Activated naive CD4-positive, alpha-beta T cell treated with anti-CD3 and anti-CD28 coated beads, Interleukin-2, amount 50 U/mL, for 72 hours (primary cell): ENCODE measurements at regions not wholly inside any gene's neighbourhood (a gene's known extent, or its start where the extent isn't known, plus 50 kb on each side); places are given as distances from the start of the nearest gene placed in this dataset.

Source experiments
- ATAC-seq, 2 donors: fragments of 150-1000 bp; cut with Tn5 transposase; 2 replicates each; pipeline ENCODE4 v1.10.0; 2021; ENCODE audit warnings: mild to moderate bottlenecking in 2 of 2, moderate library complexity in 2 of 2
- DNase-seq, 2 donors: peaks; one replicate each; pipeline ENCODE4 v3.0.0; 2021 to 2022; ENCODE audit warnings: low spot score in 2 of 2
- H3K27ac Mint-ChIP-seq, 2 donors: one replicate each; pipeline ENCODE4 v1.8.0; 2022; ENCODE audit warnings: mild to moderate bottlenecking in 2 of 2, mixed read lengths in 2 of 2
- H3K36me3 Mint-ChIP-seq, 2 donors: one replicate each; pipeline ENCODE4 v1.8.0; 2022; ENCODE audit warnings: mixed read lengths in 2 of 2
- H3K9me3 Mint-ChIP-seq, 2 donors: one replicate each; pipeline ENCODE4 v1.8.0; 2022; ENCODE audit warnings: mixed read lengths in 2 of 2

DNA sequence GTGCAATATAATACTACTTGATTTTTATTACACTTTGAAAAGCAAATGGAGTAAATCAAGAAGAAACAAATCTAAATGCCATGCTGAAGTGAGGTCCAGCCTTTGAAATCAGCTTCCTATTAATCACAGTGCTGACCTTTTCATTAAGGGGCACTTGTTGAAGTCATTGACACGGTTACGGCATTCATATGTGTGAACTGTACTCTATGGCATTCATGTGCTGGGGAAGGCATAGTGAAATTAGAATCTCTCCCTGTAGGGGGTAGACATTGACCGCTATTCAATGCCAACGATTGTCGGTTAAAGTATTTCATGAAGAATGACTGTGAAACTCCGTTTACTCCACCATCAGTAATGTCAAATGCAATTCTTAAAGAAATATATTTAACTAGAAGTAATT lies 296.1 kb upstream of the SEMA3A start:
- ATAC-seq (no peak), DNase-seq (no peak)
- no peak overlapping the region for H3K27ac Mint-ChIP-seq
- no peaks in the 10 kb centered on the region for H3K36me3 Mint-ChIP-seq
- no peaks in the 10 kb centered on the region for H3K9me3 Mint-ChIP-seq

GRCh38 chr7:84484502-84485079 lies 290.0 kb upstream of the SEMA3A start:
- DNase-seq (no peak), ATAC-seq (no peak)
- no peak overlapping the region for H3K27ac Mint-ChIP-seq
- H3K36me3 Mint-ChIP-seq, result no peaks in the 10 kb centered on the region
- H3K9me3 Mint-ChIP-seq, result no peaks in the 10 kb centered on the region

DNA sequence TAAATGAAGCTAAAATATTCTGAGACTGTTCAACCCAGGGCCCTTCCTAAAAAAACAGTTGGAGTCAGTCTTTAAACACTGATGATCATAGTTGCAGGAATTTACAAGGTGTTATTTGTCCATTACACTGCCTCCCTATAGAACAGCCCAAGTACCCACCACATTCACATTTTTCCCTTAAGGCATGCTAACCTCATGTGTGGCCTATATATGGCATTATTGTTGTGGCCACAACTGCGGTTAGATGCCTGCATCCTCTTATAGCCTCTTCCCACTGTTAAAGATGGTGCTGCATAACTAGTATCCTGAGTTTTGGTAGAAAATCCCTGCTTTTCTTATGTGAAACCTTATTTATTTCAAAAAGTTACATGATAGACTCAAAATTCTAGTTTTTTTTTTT lies 287.9 kb upstream of the SEMA3A start:
- ATAC-seq, result no peak
- Mint-ChIP-seq H3K9me3 (no peaks in the 10 kb centered on the region), H3K27ac (no peak overlapping the region), H3K36me3 (no peaks in the 10 kb centered on the region)
- no peak for DNase-seq

DNA sequence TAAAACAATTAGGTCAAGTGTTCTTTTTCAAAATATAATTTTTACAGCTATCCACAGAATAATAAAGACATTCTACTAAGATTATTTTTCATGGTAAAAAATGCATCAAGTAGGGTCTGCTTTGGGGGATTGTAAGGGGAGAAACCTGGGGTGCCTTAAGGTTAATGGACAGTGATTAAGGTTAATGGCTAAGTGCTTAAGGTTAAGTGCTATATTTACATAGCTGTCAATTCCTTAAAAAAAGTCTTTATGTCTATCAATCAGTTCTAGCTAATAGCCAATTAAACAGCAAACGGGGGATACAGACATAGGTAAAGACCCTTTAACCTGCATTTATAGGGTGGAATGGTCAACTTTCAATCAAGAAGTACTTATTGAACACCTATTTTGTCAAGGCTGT lies 284.5 kb upstream of the SEMA3A start:
- H3K9me3 Mint-ChIP-seq, result no peaks in the 10 kb centered on the region
- no peaks in the 10 kb centered on the region for H3K36me3 Mint-ChIP-seq
- ATAC-seq, result no peak
- DNase-seq, result no peak
- no peak overlapping the region for H3K27ac Mint-ChIP-seq

DNA sequence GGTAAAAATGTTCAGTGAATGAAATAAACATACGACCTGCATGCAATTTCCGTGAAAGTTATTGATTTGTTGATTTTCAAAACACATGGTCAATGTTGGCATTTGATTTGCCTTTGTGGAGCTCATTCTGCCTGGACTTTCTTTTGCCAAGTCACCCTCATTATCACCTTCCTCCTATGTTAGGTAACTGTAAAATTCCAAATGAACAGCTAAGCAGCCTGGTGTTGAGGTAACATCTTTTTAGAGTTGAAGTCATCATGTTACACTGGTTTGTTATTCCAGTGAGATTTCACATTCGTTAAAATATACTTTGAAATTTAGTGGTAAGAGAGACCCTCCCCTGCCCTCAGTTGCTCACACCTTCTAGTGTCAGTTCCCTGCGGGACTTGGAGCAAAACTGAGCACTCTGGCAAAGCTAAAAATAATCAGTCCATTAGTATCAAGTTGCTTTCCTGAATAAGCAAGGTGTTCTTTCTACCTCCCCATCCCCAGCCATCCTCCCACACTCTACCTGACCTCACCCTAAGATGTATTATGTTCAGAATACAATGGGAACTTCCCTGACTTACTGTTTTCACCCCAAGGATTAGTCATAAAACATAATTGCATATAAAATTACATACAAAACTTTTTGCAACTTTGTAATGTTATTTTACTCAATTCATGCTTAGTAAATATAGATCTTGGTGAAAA lies 283.3 kb upstream of the SEMA3A start:
- ATAC-seq, result no peak
- DNase-seq, result no peak
- Mint-ChIP-seq H3K9me3 (no peaks in the 10 kb centered on the region), H3K36me3 (no peaks in the 10 kb centered on the region), H3K27ac (no peak overlapping the region)

- Mint-ChIP-seq H3K36me3 (no peaks in the 10 kb centered on the region), H3K9me3 (no peaks in the 10 kb centered on the region), H3K27ac (no peak overlapping the region)
- no peak for DNase-seq
- no peak for ATAC-seq
These were observed 279.8 kb upstream of the SEMA3A start for GRCh38 chr7:84474436-84474835.

- H3K36me3 Mint-ChIP-seq, result no peaks in the 10 kb centered on the region
- DNase-seq, result no peak
- no peaks in the 10 kb centered on the region for H3K9me3 Mint-ChIP-seq
- ATAC-seq, result no peak
- H3K27ac Mint-ChIP-seq, result no peak overlapping the region
These were observed 277.0 kb upstream of the SEMA3A start for GRCh38 chr7:84471576-84471975.

DNA sequence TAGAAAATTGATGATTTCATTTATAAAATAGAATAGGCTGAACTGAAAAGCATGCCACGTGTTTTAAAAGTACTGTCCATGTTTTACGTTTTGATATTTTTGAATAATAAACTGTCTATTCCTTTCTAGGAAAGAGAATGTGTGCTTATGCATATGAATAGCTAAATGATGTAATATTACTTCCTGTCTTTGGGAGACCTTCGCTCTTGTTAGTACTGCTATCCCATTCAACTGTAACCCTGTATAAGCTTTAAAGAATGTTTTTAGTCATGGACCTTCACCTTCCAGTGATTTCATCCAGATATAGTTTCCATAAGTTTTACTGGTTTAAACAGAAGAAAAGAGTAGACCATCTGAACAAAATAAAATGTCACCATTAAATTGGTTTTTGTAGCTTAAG lies 274.4 kb upstream of the SEMA3A start:
- Mint-ChIP-seq H3K27ac (no peak overlapping the region), H3K9me3 (no peaks in the 10 kb centered on the region), H3K36me3 (no peaks in the 10 kb centered on the region)
- no peak for ATAC-seq
- DNase-seq, result no peak

- H3K36me3 Mint-ChIP-seq, result no peaks in the 10 kb centered on the region
- no peak for ATAC-seq
- no peaks in the 10 kb centered on the region for H3K9me3 Mint-ChIP-seq
- no peak overlapping the region for H3K27ac Mint-ChIP-seq
- no peak for DNase-seq
These were observed 267.7 kb upstream of the SEMA3A start for GRCh38 chr7:84462259-84462658.

GRCh38 chr7:84461093-84461492 lies 266.5 kb upstream of the SEMA3A start:
- Mint-ChIP-seq H3K36me3 (no peaks in the 10 kb centered on the region), H3K27ac (no peak overlapping the region), H3K9me3 (no peaks in the 10 kb centered on the region)
- no peak for DNase-seq
- no peak for ATAC-seq

- H3K36me3 Mint-ChIP-seq, result no peaks in the 10 kb centered on the region
- ATAC-seq (no peak), DNase-seq (no peak)
- no peak overlapping the region for H3K27ac Mint-ChIP-seq
- H3K9me3 Mint-ChIP-seq, result no peaks in the 10 kb centered on the region
These were observed 261.2 kb upstream of the SEMA3A start for GRCh38 chr7:84455788-84456187.

DNA sequence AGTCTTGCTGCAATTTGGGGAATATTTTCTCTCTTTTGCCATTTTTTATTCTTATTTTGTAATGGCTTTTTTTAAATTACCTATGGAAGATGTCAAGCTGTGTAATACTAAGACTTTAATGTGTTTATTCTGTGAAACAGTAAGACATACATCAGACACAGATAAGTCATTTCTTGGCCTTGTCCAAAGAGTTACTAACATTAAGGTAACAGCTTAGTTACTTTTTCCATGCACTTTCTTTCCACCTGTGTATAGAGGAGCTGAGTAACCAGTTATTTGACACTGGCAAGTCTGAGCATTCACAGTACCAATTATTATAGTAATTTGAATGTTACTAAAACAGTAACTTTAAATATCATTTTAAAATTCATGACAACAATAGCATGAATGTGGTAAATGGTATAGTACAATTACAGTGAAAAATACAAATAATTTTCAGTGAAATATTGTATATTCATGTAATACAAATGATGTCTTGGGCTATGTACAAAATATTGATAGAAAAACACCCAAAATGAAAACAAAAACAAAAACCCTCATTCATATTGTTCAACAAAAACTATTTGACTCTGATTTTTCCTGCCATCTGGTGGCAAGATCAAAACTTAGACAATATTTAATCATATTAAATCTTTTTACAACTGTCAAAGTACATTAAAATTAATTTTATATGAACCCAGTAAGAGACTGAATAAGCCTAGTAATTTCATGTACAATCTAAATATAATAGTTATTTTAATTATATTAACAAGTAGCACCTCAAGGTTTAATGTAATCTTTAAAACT lies 259.8 kb upstream of the SEMA3A start:
- no peaks in the 10 kb centered on the region for H3K9me3 Mint-ChIP-seq
- DNase-seq (no peak), ATAC-seq (peak in 1 of 2 donors; percentile 58)
- no peak overlapping the region for H3K27ac Mint-ChIP-seq
- no peaks in the 10 kb centered on the region for H3K36me3 Mint-ChIP-seq

DNA sequence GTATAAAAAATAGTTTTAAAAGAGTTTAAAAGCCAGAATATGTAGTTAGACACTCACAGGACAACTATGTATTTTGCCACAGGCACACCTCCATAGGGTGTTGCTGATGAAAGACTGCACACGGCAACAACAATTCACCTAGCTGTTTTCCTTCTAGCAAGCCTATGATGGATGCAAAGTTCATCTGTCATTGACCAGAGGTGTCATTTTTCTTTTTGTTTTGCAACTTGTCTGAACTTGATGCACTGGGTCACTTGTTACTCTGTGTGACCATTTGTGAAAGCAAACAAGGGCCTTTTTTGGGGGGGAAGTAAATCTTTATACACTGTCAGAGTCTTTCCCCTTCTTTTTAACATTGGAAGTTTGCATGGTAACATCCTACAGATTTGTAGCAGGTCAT lies 258.0 kb upstream of the SEMA3A start:
- Mint-ChIP-seq H3K9me3 (no peaks in the 10 kb centered on the region), H3K27ac (no peak overlapping the region), H3K36me3 (no peaks in the 10 kb centered on the region)
- DNase-seq, result no peak
- no peak for ATAC-seq

DNA sequence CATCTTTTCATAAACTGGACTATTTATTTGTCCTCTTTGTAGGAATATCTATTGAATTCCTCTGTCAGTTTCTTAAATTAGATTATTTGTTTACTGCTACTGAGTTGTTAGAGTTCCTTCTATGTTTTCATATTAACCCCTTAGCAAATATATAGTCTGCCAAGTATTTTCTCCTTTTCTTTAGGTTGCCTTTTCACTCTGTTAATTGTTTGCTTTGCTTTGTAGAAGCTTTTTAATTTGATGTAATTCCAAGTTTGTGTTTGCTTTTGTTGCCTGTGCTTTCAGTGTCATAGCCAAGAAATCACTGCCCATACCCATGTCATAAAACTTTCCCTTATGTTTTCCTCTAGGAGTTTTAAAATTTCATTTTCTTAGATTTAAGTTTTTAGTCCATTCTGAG lies 256.2 kb upstream of the SEMA3A start:
- no peaks in the 10 kb centered on the region for H3K36me3 Mint-ChIP-seq

DNA sequence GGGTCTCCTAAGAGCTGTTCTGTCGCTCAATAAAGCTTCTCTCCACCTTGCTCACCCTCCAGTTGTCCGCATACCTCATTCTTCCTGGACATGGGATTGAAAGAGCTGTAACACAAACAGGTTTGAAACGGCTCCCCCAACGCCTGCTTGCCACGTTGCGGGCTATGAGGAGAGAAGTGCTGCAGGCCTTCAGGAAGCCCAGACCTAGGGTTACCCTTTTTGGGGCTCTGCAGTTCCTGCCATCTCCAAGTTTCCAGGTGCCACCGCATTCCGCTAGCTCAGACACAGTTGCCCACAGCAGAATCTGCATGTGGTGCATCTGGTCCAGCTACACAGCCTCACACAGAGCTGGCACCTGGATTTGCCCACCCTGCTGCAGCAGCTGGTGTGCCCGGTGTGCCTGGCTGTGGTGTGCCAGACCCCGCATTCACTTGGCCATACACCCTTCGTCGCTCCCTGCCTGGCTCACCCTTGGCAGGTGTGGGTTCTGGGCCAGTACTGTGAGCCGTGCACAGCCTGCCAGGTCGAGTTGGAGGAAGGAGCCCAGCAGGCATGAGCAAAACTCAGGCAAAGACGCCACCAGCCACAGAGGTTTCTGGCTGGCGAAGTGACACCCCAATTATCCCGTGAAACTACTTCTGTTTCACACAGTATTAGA lies 253.2 kb upstream of the SEMA3A start:
- no peak for ATAC-seq
- peaks cover 0 to 5% of the 10 kb centered on the region in 2 donors for H3K9me3 Mint-ChIP-seq

More for the DNA sequence above, 256.2 kb upstream of the SEMA3A start:
- Mint-ChIP-seq H3K9me3 (no peaks in the 10 kb centered on the region), H3K27ac (no peak overlapping the region)
- DNase-seq (no peak), ATAC-seq (no peak)

GRCh38 chr7:84446991-84447480 lies 252.4 kb upstream of the SEMA3A start:
- Mint-ChIP-seq H3K36me3 (no peaks in the 10 kb centered on the region), H3K27ac (no peak overlapping the region), H3K9me3 (peaks cover 0 to 5% of the 10 kb centered on the region in 2 donors)
- DNase-seq (no peak), ATAC-seq (no peak)

More for the DNA sequence above, 253.2 kb upstream of the SEMA3A start:
- no peak for DNase-seq
- H3K36me3 Mint-ChIP-seq, result no peaks in the 10 kb centered on the region
- no peak overlapping the region for H3K27ac Mint-ChIP-seq

GRCh38 chr7:84425702-84426259 lies 231.2 kb upstream of the SEMA3A start:
- Mint-ChIP-seq H3K36me3 (peaks cover 0 to 8% of the 10 kb centered on the region in 2 donors), H3K9me3 (peaks cover 9 to 11% of the 10 kb centered on the region in 2 donors), H3K27ac (no peak overlapping the region)
- DNase-seq, result no peak
- peak; percentile 70 to 82 for ATAC-seq
